ENCODE measurements at regions not wholly inside any gene's neighbourhood (a gene's known extent, or its start where the extent isn't known, plus 50 kb on each side); places are given as distances from the start of the nearest gene placed in this dataset.
A peak's percentile ranks its signal among the peaks of the same experiment; 100 is the strongest.

DNA sequence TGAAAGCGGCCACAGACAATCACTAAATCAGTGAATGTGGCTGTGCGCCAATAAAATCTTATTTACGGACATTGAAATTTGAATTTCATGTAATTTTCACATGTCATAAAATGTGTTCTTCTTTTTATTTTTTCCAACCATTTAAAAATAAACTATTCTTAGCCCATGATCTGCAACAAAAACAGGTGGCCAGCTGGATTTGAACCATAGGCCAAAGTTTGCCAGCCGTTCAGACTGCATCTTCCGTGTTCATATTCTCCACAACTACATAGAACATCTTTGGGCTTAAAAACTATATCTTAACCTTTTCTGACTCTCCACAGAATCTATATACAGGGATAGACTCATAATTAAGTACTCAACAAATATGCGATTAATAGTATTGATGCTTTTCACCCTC is 81.2 kb upstream of the RALGPS2 start:
- H3K4me3 ChIP-seq (ENCODE audit: low read length in 2 of 2) = no peak overlapping the region
- WGBS = 98% methylated on average over 6 of the region's 6 CpGs

DNA sequence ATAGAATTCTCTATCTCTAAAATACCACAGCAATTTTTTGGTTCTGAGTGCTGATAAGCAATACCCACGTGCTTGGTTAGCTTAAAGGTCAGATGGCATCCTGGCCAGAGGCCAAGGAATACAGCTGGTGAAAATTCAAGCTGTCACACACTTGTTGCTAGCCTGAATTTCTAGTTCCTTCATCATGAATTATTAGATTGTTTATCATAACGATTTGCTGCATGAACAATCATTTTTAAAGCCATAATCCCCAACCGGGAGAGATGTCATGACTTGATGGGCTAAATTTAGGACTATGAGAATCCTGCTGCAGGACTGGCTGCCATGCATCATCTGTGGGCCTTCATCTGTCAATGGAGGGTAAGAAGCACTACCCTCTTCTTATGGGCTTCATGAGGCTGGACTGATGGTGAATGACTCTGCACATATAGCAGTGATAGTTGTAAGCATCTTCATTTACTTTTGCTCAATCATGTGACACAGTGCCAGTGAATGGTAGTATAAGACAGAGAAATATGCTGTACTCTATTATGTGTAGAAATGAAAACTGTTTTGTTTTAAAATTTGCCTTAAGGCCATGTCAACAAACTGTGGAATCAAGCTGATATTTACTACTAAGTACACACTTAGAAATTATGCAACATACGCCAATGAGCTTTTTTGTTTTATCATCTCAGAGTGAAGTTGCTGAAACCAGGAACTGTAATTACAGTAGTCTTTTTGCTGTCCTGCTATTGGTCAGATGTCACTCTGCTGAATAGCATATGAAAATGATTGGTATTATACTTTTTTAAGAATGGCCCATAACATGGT is 80.5 kb upstream of the RALGPS2 start:
- Histone ChIP-seq H3K4me3 (ENCODE audit: low read length in 2 of 2) (no peak overlapping the region), H3K36me3 (ENCODE audit: control insufficient read depth in 2 of 2, insufficient read depth in 2 of 2, low read length in 1 of 2) (no peaks in the 10 kb centered on the region), H3K27ac (ENCODE audit: low read depth in 1 of 2, low read length in 1 of 2) (no peak overlapping the region), H3K9me3 (ENCODE audit: control insufficient read depth in 2 of 2, insufficient read depth in 1 of 2, low read length in 1 of 2) (no peaks in the 10 kb centered on the region), H3K4me1 (ENCODE audit: control insufficient read depth in 2 of 2, insufficient read depth in 2 of 2, low read length in 2 of 2) (no peaks in the 10 kb centered on the region), H3K27me3 (ENCODE audit: control insufficient read depth in 2 of 2, insufficient read depth in 1 of 2, low read length in 1 of 2) (no peaks in the 10 kb centered on the region)
- DNase-seq (ENCODE audit: low read depth in 6 of 9, low spot score in 9 of 9) = no peak
- 36% methylated on average over 4 of the region's 4 CpGs for WGBS

More for the DNA sequence above, 81.2 kb upstream of the RALGPS2 start:
- Histone ChIP-seq H3K27ac (ENCODE audit: low read depth in 1 of 2, low read length in 1 of 2) (no peak overlapping the region), H3K36me3 (ENCODE audit: control insufficient read depth in 2 of 2, insufficient read depth in 2 of 2, low read length in 1 of 2) (no peaks in the 10 kb centered on the region), H3K9me3 (ENCODE audit: control insufficient read depth in 2 of 2, insufficient read depth in 1 of 2, low read length in 1 of 2) (no peaks in the 10 kb centered on the region), H3K27me3 (ENCODE audit: control insufficient read depth in 2 of 2, insufficient read depth in 1 of 2, low read length in 1 of 2) (no peaks in the 10 kb centered on the region), H3K4me1 (ENCODE audit: control insufficient read depth in 2 of 2, insufficient read depth in 2 of 2, low read length in 2 of 2) (no peaks in the 10 kb centered on the region)
- no peak for DNase-seq (ENCODE audit: low read depth in 6 of 9, low spot score in 9 of 9)

DNA sequence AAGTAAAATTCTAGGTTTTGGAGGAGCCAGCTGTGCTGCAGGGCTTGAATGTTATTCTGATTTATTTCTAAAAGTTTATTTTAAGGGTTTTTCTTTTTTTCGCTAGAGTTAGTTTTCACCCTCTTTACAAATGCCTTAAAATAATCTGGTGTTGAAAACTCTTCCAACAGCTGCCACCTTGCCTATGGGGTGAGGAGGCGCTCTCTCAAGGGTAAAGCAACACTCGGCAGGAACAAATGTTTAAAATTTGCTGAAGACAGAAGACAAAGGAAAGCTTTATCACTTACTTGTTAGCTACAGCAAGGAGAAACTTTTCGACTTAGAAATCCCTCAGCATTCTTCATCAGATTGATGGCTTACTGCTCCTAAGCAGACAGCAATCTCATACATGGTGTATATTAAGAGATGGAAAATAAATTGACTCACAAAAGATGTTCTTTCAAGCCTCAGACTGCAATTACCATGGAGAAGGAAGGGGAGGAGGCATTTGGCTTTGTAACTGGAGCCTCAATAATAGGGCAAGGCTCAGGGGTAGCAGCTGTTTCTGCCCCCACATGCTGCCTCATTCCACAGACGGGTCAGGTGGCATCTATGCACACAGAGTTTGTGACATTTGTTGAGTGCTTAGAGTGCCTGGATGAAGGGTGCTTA is 79.8 kb upstream of the RALGPS2 start:
- Histone ChIP-seq H3K4me3 (ENCODE audit: low read length in 2 of 2) (no peak overlapping the region), H3K36me3 (ENCODE audit: control insufficient read depth in 2 of 2, insufficient read depth in 2 of 2, low read length in 1 of 2) (no peaks in the 10 kb centered on the region), H3K4me1 (ENCODE audit: control insufficient read depth in 2 of 2, insufficient read depth in 2 of 2, low read length in 2 of 2) (no peaks in the 10 kb centered on the region), H3K27ac (ENCODE audit: low read depth in 1 of 2, low read length in 1 of 2) (no peak overlapping the region), H3K9me3 (ENCODE audit: control insufficient read depth in 2 of 2, insufficient read depth in 1 of 2, low read length in 1 of 2) (no peaks in the 10 kb centered on the region), H3K27me3 (ENCODE audit: control insufficient read depth in 2 of 2, insufficient read depth in 1 of 2, low read length in 1 of 2) (no peaks in the 10 kb centered on the region)
- 93% methylated on average over 5 of the region's 5 CpGs for WGBS
- DNase-seq (ENCODE audit: low read depth in 6 of 9, low spot score in 9 of 9) = no peak

DNA sequence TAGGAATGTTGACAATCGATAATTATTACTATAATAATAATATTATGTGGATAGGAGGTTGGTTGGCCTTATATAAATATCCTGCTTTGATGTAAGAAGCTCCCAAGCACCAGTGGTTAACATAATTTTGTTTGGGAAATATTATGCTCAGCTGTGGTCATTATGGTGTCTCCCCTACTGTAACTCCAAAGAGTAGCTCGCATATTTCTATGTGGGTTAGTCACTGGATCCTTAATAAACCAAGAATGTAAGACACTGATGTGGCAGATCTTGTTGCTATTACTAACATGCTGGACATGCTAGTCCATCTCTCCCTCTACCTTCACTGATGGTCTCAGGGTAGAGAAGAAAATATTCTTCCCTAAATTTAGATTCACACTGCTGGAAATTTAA is 79.2 kb upstream of the RALGPS2 start:
- Histone ChIP-seq H3K9me3 (ENCODE audit: control insufficient read depth in 2 of 2, insufficient read depth in 1 of 2, low read length in 1 of 2) (no peaks in the 10 kb centered on the region), H3K36me3 (ENCODE audit: control insufficient read depth in 2 of 2, insufficient read depth in 2 of 2, low read length in 1 of 2) (no peaks in the 10 kb centered on the region), H3K27me3 (ENCODE audit: control insufficient read depth in 2 of 2, insufficient read depth in 1 of 2, low read length in 1 of 2) (no peaks in the 10 kb centered on the region), H3K27ac (ENCODE audit: low read depth in 1 of 2, low read length in 1 of 2) (no peak overlapping the region), H3K4me1 (ENCODE audit: control insufficient read depth in 2 of 2, insufficient read depth in 2 of 2, low read length in 2 of 2) (no peaks in the 10 kb centered on the region), H3K4me3 (ENCODE audit: low read length in 2 of 2) (no peak overlapping the region)
- no peak for DNase-seq (ENCODE audit: low read depth in 6 of 9, low spot score in 9 of 9)
- 94% methylated on average over 2 of the region's 2 CpGs for WGBS

DNA sequence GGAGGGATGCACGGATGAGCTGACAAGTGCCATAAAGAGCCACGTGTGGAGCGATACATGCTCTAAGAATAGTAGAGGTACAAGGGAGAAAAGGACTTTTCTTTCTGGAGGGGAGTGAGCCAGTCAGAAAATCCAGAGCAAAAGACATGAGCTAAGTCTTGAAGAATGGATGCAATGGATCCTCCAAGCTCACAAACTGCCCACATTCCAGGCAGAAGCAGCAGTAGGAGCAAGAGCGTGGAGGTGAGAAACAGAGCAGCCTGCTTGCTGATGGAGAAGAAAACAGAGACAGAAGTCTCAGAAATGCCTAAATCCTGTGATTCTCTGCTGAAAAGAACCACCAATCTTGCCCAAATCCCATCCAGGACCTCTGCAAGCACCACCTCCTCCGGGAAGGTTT is 78.2 kb upstream of the RALGPS2 start:
- Histone ChIP-seq H3K9me3 (ENCODE audit: control insufficient read depth in 2 of 2, insufficient read depth in 1 of 2, low read length in 1 of 2) (no peaks in the 10 kb centered on the region), H3K36me3 (ENCODE audit: control insufficient read depth in 2 of 2, insufficient read depth in 2 of 2, low read length in 1 of 2) (no peaks in the 10 kb centered on the region), H3K4me3 (ENCODE audit: low read length in 2 of 2) (no peak overlapping the region), H3K27me3 (ENCODE audit: control insufficient read depth in 2 of 2, insufficient read depth in 1 of 2, low read length in 1 of 2) (no peaks in the 10 kb centered on the region), H3K4me1 (ENCODE audit: control insufficient read depth in 2 of 2, insufficient read depth in 2 of 2, low read length in 2 of 2) (no peaks in the 10 kb centered on the region), H3K27ac (ENCODE audit: low read depth in 1 of 2, low read length in 1 of 2) (no peak overlapping the region)
- WGBS = 90% methylated on average over 5 of the region's 5 CpGs
- DNase-seq (ENCODE audit: low read depth in 6 of 9, low spot score in 9 of 9) = no peak

DNA sequence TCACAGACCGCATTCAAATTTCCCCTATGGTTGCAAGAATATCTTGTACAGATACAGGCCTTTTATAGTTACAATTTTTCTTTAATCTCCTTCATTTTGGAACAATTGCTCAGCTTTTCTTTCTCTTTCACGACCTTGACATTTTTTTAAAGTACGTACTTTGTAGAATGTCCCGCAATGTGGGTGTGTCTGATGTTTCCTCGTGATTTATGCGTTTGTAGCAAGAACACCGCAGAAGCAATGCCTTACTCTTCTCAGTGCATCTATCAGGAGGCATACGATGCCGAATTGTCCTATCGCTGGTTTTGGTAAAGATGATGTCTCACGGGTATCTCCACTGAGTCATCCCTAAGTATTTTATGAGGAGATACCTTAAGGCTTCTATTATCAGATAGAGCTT is 76.9 kb upstream of the RALGPS2 start:
- H3K27ac ChIP-seq (ENCODE audit: low read depth in 1 of 2, low read length in 1 of 2) = no peak overlapping the region
- H3K27me3 ChIP-seq (ENCODE audit: control insufficient read depth in 2 of 2, insufficient read depth in 1 of 2, low read length in 1 of 2) = peaks cover 0 to 2% of the 10 kb centered on the region in 2 donors
- WGBS = 96% methylated on average over 11 of the region's 11 CpGs
- H3K36me3 ChIP-seq (ENCODE audit: control insufficient read depth in 2 of 2, insufficient read depth in 2 of 2, low read length in 1 of 2) = no peaks in the 10 kb centered on the region
- no peak overlapping the region for H3K4me3 ChIP-seq (ENCODE audit: low read length in 2 of 2)
- DNase-seq (ENCODE audit: low read depth in 6 of 9, low spot score in 9 of 9) = no peak
- H3K4me1 ChIP-seq (ENCODE audit: control insufficient read depth in 2 of 2, insufficient read depth in 2 of 2, low read length in 2 of 2) = no peaks in the 10 kb centered on the region
- no peaks in the 10 kb centered on the region for H3K9me3 ChIP-seq (ENCODE audit: control insufficient read depth in 2 of 2, insufficient read depth in 1 of 2, low read length in 1 of 2)

DNA sequence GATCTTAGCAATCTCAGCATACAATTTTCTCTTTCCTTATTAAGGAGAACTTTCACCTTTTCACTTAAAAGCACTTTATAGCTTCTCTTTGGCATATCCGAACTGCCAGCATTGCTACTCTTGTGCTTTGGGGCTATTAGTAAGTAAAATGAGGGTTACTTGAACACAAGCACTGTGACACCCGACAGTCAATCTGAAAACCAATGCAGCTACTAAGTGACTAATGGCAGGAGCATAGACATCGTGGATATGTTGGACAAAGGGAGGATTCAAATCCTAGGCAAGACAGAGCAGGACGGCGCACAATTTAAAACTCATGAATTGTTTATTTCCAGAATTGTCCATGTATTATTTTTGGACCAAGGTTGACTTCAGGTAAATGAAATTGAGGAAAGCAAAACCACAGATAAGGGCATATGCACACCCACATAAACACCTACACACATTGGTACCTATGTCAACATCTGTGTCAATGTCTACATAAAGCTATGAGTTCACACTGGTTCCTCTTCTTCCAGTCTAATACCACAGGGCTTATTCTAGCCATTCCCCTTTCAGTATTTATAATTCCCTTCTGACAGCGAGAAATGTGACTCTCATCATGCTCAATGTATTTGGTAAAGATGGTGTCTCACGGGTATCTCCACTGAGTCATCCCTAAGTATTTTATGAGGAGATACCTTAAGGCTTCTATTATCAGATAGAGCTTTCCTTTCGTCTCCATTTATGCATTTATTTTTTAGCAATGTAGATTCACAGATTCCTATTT is 75.3 kb upstream of the RALGPS2 start:
- no peaks in the 10 kb centered on the region for H3K4me1 ChIP-seq (ENCODE audit: control insufficient read depth in 2 of 2, insufficient read depth in 2 of 2, low read length in 2 of 2)
- peaks cover 0 to 2% of the 10 kb centered on the region in 2 donors for H3K27me3 ChIP-seq (ENCODE audit: control insufficient read depth in 2 of 2, insufficient read depth in 1 of 2, low read length in 1 of 2)
- WGBS = 94% methylated on average over 8 of the region's 8 CpGs
- no peaks in the 10 kb centered on the region for H3K9me3 ChIP-seq (ENCODE audit: control insufficient read depth in 2 of 2, insufficient read depth in 1 of 2, low read length in 1 of 2)
- H3K36me3 ChIP-seq (ENCODE audit: control insufficient read depth in 2 of 2, insufficient read depth in 2 of 2, low read length in 1 of 2) = no peaks in the 10 kb centered on the region
- DNase-seq (ENCODE audit: low read depth in 6 of 9, low spot score in 9 of 9) = no peak
- H3K27ac ChIP-seq (ENCODE audit: low read depth in 1 of 2, low read length in 1 of 2) = no peak overlapping the region
- H3K4me3 ChIP-seq (ENCODE audit: low read length in 2 of 2) = no peak overlapping the region

DNA sequence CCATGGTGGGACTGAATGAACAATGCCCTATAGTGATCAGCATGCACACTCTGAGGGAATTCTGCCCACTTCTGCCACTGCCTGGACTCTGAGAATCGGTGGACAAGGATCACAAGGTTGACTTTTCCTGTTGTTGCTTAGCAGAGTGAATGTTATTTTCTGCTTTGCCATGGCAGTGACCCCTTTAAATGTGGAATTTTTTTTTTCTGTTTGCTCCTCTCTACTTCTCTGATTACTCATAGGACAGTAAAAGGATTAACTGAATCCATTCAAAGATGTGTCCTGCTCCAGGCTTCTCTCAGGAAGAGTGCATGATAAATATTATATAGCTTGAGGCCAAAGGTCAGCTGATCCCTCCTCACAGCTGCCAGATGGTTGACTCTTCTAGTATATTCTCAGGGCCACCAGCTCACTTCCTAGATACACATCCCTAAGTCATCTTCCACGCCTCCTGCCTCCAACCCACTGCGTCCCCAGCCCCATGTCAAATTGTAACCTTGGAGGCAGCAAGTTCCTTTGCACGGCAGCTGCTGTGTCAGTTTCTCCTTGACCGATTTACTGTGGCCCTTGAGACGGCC is 74.0 kb upstream of the RALGPS2 start:
- no peaks in the 10 kb centered on the region for H3K9me3 ChIP-seq (ENCODE audit: control insufficient read depth in 2 of 2, insufficient read depth in 1 of 2, low read length in 1 of 2)
- no peaks in the 10 kb centered on the region for H3K4me1 ChIP-seq (ENCODE audit: control insufficient read depth in 2 of 2, insufficient read depth in 2 of 2, low read length in 2 of 2)
- H3K36me3 ChIP-seq (ENCODE audit: control insufficient read depth in 2 of 2, insufficient read depth in 2 of 2, low read length in 1 of 2) = no peaks in the 10 kb centered on the region
- WGBS = 94% methylated on average over 6 of the region's 6 CpGs
- peak overlapping the region in 1 of 2 donors; percentile 17 for H3K27ac ChIP-seq (ENCODE audit: low read depth in 1 of 2, low read length in 1 of 2)
- peaks cover 0 to 2% of the 10 kb centered on the region in 2 donors for H3K27me3 ChIP-seq (ENCODE audit: control insufficient read depth in 2 of 2, insufficient read depth in 1 of 2, low read length in 1 of 2)
- no peak for DNase-seq (ENCODE audit: low read depth in 6 of 9, low spot score in 9 of 9)
- no peak overlapping the region for H3K4me3 ChIP-seq (ENCODE audit: low read length in 2 of 2)

DNA sequence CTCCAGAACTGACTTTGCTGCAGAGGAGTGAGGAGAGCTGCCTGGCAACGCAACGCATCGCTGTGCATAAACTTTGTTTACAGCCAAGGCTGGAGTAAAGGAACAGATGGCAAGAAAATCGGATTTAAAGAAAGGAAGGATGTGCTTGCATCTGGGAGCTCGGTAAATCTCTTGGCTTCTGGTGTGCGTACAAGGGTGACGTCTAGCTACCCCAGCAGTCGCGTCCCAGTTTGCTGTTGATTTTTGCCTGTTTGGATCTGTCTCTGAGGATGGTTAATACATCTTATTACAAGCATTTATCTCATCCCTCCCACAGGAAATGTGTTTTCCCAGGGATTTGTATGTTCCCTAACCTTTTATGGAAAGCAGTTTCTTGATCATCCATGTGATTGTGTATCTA is 73.3 kb upstream of the RALGPS2 start:
- DNase-seq (ENCODE audit: low read depth in 6 of 9, low spot score in 9 of 9) = no peak

More for the DNA sequence above, 73.3 kb upstream of the RALGPS2 start:
- Histone ChIP-seq H3K27ac (ENCODE audit: low read depth in 1 of 2, low read length in 1 of 2) (no peak overlapping the region), H3K9me3 (ENCODE audit: control insufficient read depth in 2 of 2, insufficient read depth in 1 of 2, low read length in 1 of 2) (no peaks in the 10 kb centered on the region), H3K4me1 (ENCODE audit: control insufficient read depth in 2 of 2, insufficient read depth in 2 of 2, low read length in 2 of 2) (no peaks in the 10 kb centered on the region), H3K36me3 (ENCODE audit: control insufficient read depth in 2 of 2, insufficient read depth in 2 of 2, low read length in 1 of 2) (no peaks in the 10 kb centered on the region), H3K4me3 (ENCODE audit: low read length in 2 of 2) (no peak overlapping the region), H3K27me3 (ENCODE audit: control insufficient read depth in 2 of 2, insufficient read depth in 1 of 2, low read length in 1 of 2) (peaks cover 0 to 2% of the 10 kb centered on the region in 2 donors)
- 87% methylated on average over 9 of the region's 9 CpGs for WGBS
